Brain microvascular endothelial cell (primary cell): ENCODE measurements at regions not wholly inside any gene's neighbourhood (a gene's known extent, or its start where the extent isn't known, plus 50 kb on each side); places are given as distances from the start of the nearest gene placed in this dataset.

Experiments
- DNase-seq: peaks from one replicate; pipeline ENCODE4 v3.0.0-alpha.2; 2020
- H3K27ac ChIP-seq: fragments of 250-450 bp; sonication (Bioruptor Pico); 2 replicates; pipeline ENCODE4 v1.5.1; 2020; ENCODE audit warnings: mild to moderate bottlenecking, moderate library complexity
- H3K27me3 ChIP-seq: fragments of 250-450 bp; sonication (Bioruptor Pico); replicated peaks from 2 replicates; pipeline ENCODE4 v1.5.1; 2020; ENCODE audit warnings: mild to moderate bottlenecking
- H3K36me3 ChIP-seq: fragments of 250-450 bp; sonication (Bioruptor Pico); replicated peaks from 2 replicates; pipeline ENCODE4 v1.5.1; 2020; ENCODE audit warnings: mild to moderate bottlenecking
- H3K4me3 ChIP-seq: 2 replicates; pipeline ENCODE4 v1.5.1; 2011; ENCODE audit warnings: low read depth, mild to moderate bottlenecking, control low read depth, low read length, moderate library complexity
- CTCF ChIP-seq: IDR thresholded peaks from 2 replicates; pipeline ENCODE4 v1.5.1; 2011; ENCODE audit warnings: low read depth, mild to moderate bottlenecking, moderate library complexity, low read length, control low read depth, inconsistent platforms; ENCODE audit errors: missing control alignments
- in situ Hi-C: cut with HindIII; loops from 2 replicates; pipeline ENCODE4 v1.10.0; 2017; ENCODE audit warnings: low sequenced_read_pairs, low pct_ligation_motif_present

DNA sequence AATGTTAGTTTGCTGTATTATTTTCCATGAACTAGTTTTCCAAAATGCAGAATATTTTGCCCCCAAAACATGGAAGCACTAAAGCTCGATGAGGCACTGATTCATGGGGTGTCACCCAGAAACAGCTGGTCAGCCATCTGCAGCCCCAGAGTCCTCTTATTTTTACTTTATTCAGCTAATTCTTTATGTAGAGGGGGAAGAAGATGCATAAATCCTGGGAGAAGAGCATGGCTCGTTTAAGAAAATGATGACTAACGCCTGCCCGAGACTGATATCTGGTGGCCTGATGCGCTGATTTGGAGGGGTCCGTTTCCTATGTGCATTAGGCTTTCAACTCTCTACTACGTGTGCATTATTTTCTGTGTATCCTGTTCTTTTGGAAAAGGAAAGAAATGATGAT, 390.3 kb upstream of the MEF2C start:
- no peaks in the 10 kb centered on the region for H3K27me3 ChIP-seq
- no peaks in the 10 kb centered on the region for H3K36me3 ChIP-seq
- TF ChIP-seq CTCF: no peak
- in situ Hi-C loops: no loop called here
- no peak for DNase-seq
- no peak overlapping the region for H3K27ac ChIP-seq
- no peak overlapping the region for H3K4me3 ChIP-seq

DNA sequence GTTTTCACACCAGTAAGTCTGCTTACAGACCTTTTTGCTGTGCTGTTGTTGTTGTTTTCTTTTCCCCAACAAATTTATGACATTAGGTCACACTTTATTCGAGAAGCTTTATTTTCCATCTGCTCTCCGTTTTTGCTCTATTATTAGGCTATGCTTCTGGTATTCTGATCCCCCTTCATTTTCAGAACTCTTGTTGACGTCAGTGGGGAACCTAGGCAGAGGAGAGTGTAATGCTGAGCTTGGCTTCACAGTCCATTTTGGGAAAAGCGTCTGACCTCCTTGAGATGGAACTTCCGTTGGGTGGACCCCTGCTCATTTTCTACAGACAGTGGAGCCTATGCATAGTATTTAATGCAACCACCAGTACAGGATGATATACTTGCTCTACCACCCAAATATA, 387.9 kb upstream of the MEF2C start:
- no peak for DNase-seq
- in situ Hi-C loops: no loop called here
- Histone ChIP-seq H3K27ac (no peak overlapping the region), H3K4me3 (no peak overlapping the region), H3K27me3 (no peaks in the 10 kb centered on the region), H3K36me3 (no peaks in the 10 kb centered on the region)
- TF ChIP-seq CTCF: no peak

DNA sequence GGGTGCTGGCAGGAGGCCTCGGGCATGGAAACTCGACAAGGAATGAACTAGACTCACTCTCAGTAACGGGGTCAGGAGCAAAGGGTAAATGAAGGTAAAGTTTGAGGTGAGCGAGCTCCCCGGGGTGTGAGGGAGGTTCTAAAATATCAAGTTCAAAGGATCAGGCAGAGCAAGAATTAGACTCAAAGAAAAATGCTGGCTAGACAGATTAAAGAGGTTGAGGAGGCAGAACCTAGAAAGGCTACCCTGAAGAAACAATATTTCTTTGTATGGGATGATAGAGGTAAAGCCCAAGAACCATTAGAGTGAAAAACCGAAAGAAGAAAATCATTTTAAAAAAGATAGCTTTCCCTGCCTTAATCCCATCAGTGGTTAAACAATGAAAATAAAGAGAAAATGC, 386.7 kb upstream of the MEF2C start:
- Histone ChIP-seq H3K27ac (no peak overlapping the region), H3K36me3 (no peaks in the 10 kb centered on the region), H3K27me3 (no peaks in the 10 kb centered on the region), H3K4me3 (no peak overlapping the region)
- TF ChIP-seq CTCF: no peak
- in situ Hi-C loops: no loop called here
- DNase-seq: no peak

DNA sequence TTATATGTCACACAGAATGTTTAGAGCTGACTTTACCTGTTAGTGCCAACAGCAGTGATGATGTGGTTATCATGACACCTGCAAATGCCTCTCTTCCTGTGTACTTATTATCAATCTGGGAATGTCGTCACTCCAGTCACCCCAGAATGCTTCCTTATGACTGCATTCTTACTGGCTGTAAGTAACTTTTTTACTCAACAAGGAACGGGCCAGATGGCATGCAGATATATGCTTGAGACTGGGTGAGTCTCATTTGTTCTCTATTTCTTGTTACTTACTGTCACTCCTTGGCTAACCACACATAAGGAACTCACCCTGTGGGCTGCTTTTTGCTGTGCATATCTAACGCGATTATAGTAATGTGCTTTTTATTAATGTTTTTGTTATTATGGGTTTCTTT, 385.5 kb upstream of the MEF2C start:
- Histone ChIP-seq H3K27ac (no peak overlapping the region), H3K36me3 (no peaks in the 10 kb centered on the region), H3K27me3 (no peaks in the 10 kb centered on the region), H3K4me3 (no peak overlapping the region)
- TF ChIP-seq CTCF: no peak
- DNase-seq: no peak
- in situ Hi-C loops: no loop called here

DNA sequence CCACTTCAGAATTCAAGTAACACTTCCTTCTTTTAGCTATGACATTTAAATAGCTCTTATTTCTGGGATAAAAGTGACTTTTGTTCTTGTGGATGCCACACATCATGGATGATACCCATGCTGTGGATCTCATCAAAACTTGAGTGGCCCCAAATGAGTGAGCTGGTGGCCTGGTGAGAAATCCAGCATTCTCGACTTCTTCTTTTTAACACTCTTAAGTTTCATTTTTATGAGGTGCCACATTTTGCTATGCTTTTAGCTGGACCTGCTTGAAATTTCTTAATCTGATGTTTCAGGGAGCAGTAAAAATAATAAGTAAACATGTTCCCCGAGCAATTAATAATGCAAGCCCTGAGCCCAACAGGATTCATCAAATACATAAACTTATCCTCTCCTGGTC, 384.8 kb upstream of the MEF2C start:
- in situ Hi-C loops: no loop called here
- Histone ChIP-seq H3K27ac (no peak overlapping the region), H3K36me3 (no peaks in the 10 kb centered on the region), H3K4me3 (no peak overlapping the region), H3K27me3 (no peaks in the 10 kb centered on the region)
- no peak for TF ChIP-seq CTCF
- DNase-seq: no peak

GRCh38 chr5:89265511-89266179, 382.7 kb upstream of the MEF2C start:
- no peaks in the 10 kb centered on the region for H3K27me3 ChIP-seq
- TF ChIP-seq CTCF: no peak
- DNase-seq: peak; percentile 74
- in situ Hi-C loops: no loop called here
- H3K36me3 ChIP-seq: no peaks in the 10 kb centered on the region
- H3K4me3 ChIP-seq: no peak overlapping the region
- H3K27ac ChIP-seq: peak overlapping the region; percentile 35
